Endodermal cell (in vitro differentiated cells): ENCODE measurements at regions not wholly inside any gene's neighbourhood (a gene's known extent, or its start where the extent isn't known, plus 50 kb on each side); places are given as distances from the start of the nearest gene placed in this dataset.
"Not testable (repeated sequence)": the region's sequence is repeated elsewhere in the genome, so short reads cannot be mapped to it uniquely, and the experiment has no call there.

Experiments
- DNase-seq: peaks from one replicate; pipeline ENCODE4 v3.0.0-alpha.2; 2017
- H3K27ac ChIP-seq: 2 replicates; pipeline ENCODE4 v1.5.1; 2013; ENCODE audit warnings: mild to moderate bottlenecking, low read depth, low read length, moderate library complexity
- H3K27me3 ChIP-seq: 2 replicates; pipeline ENCODE4 v1.6.1; 2013; ENCODE audit warnings: mild to moderate bottlenecking, low read length, moderate library complexity; ENCODE audit not compliant: insufficient read depth, control insufficient read depth, poor library complexity, severe bottlenecking
- H3K36me3 ChIP-seq: 2 replicates; pipeline ENCODE4 v1.7.0; 2013; ENCODE audit warnings: mild to moderate bottlenecking, low read length, moderate library complexity; ENCODE audit not compliant: control insufficient read depth, insufficient read depth
- H3K4me1 ChIP-seq: one replicate; pipeline ENCODE4 v1.7.0; 2013; ENCODE audit warnings: low read length; ENCODE audit not compliant: control insufficient read depth, insufficient read depth
- H3K4me3 ChIP-seq: 2 replicates; pipeline ENCODE4 v1.5.1; 2013; ENCODE audit warnings: mild to moderate bottlenecking, low read length, moderate library complexity
- H3K9ac ChIP-seq: 2 replicates; pipeline ENCODE4 v1.6.1; 2013; ENCODE audit warnings: mild to moderate bottlenecking, low read length, moderate library complexity; ENCODE audit not compliant: poor library complexity, severe bottlenecking; ENCODE audit errors: extremely low read depth
- H3K9me3 ChIP-seq: 2 replicates; pipeline ENCODE4 v1.6.1; 2013; ENCODE audit warnings: mild to moderate bottlenecking, low read length, moderate library complexity; ENCODE audit not compliant: control insufficient read depth
- H3K27ac Mint-ChIP-seq: 2 replicates; pipeline ENCODE4 v1.8.0; 2020; ENCODE audit warnings: mixed read lengths
- H3K27me3 Mint-ChIP-seq: 2 replicates; pipeline ENCODE4 v1.8.0; 2021; ENCODE audit warnings: mild to moderate bottlenecking, mixed read lengths; ENCODE audit not compliant: insufficient read depth
- H3K36me3 Mint-ChIP-seq: 2 replicates; pipeline ENCODE4 v1.8.0; 2020; ENCODE audit warnings: low read depth, mixed read lengths
- H3K4me1 Mint-ChIP-seq: 2 replicates; pipeline ENCODE4 v1.8.0; 2020; ENCODE audit warnings: mixed read lengths
- H3K4me3 Mint-ChIP-seq: 2 replicates; pipeline ENCODE4 v1.8.0; 2020; ENCODE audit warnings: mild to moderate bottlenecking, moderate library complexity, mixed read lengths
- H3K9me3 Mint-ChIP-seq: 2 replicates; pipeline ENCODE4 v1.8.0; 2020; ENCODE audit warnings: mild to moderate bottlenecking, mixed read lengths
- WGBS, 2 experiments: methylation state at CpG; one replicate each; pipeline versions ENCODE4 v1.1.5 to v1.1.7; 2013; ENCODE audit warnings: missing lambda C conversion rate in 2 of 2, mixed read lengths in 1 of 2; ENCODE audit not compliant: insufficient coverage in 1 of 2, insufficient read length in 1 of 2; 5-methylcytosine and 5-hydroxymethylcytosine counted together
- TF ChIP-seq, protein P1 (sequence below): fragments of 200-600 bp; sonication (generic); conservative IDR thresholded peaks from 2 replicates; pipeline ENCODE4 v1.5.0; 2021; ENCODE audit warnings: antibody characterized with exemption, mild to moderate bottlenecking

- Histone ChIP-seq H3K27me3 (no peaks in the 10 kb centered on the region), H3K36me3 (no peaks in the 10 kb centered on the region), H3K9me3 (no peaks in the 10 kb centered on the region), H3K4me1 (no peaks in the 10 kb centered on the region), H3K4me3 (no peak overlapping the region), H3K9ac (no peak overlapping the region), H3K27ac (no peak overlapping the region)
- Mint-ChIP-seq H3K27me3 (no peaks in the 10 kb centered on the region), H3K9me3 (no peaks in the 10 kb centered on the region), H3K36me3 (no peaks in the 10 kb centered on the region), H3K27ac (no peak overlapping the region), H3K4me1 (peaks cover 2% of the 10 kb centered on the region), H3K4me3 (no peak overlapping the region)
- TF ChIP-seq, protein P1, sequence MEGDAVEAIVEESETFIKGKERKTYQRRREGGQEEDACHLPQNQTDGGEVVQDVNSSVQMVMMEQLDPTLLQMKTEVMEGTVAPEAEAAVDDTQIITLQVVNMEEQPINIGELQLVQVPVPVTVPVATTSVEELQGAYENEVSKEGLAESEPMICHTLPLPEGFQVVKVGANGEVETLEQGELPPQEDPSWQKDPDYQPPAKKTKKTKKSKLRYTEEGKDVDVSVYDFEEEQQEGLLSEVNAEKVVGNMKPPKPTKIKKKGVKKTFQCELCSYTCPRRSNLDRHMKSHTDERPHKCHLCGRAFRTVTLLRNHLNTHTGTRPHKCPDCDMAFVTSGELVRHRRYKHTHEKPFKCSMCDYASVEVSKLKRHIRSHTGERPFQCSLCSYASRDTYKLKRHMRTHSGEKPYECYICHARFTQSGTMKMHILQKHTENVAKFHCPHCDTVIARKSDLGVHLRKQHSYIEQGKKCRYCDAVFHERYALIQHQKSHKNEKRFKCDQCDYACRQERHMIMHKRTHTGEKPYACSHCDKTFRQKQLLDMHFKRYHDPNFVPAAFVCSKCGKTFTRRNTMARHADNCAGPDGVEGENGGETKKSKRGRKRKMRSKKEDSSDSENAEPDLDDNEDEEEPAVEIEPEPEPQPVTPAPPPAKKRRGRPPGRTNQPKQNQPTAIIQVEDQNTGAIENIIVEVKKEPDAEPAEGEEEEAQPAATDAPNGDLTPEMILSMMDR: no peak
- DNase-seq: no peak
- WGBS, 2 experiments: 100% methylated on average over 1 of the region's 1 CpG
Measured at GRCh38 chr1:99371413-99371812, 107.1 kb downstream of the PLPPR4 start.

GRCh38 chr1:99374109-99374508, 109.8 kb downstream of the PLPPR4 start:
- no peaks in the 10 kb centered on the region for H3K27me3 Mint-ChIP-seq
- Histone ChIP-seq H3K27me3 (no peaks in the 10 kb centered on the region), H3K9ac (no peak overlapping the region), H3K27ac (no peak overlapping the region), H3K9me3 (no peaks in the 10 kb centered on the region), H3K36me3 (no peaks in the 10 kb centered on the region), H3K4me1 (no peaks in the 10 kb centered on the region), H3K4me3 (no peak overlapping the region)
- no peaks in the 10 kb centered on the region for H3K36me3 Mint-ChIP-seq
- H3K4me3 Mint-ChIP-seq: no peak overlapping the region
- no peak for DNase-seq
- no peaks in the 10 kb centered on the region for H3K4me1 Mint-ChIP-seq
- H3K27ac Mint-ChIP-seq: no peak overlapping the region
- WGBS, 2 experiments: 93 to 94% methylated on average over 7 to 9 of the region's 9 CpGs
- TF ChIP-seq, protein P1: no peak
- no peaks in the 10 kb centered on the region for H3K9me3 Mint-ChIP-seq

GRCh38 chr1:99374693-99375092, 110.4 kb downstream of the PLPPR4 start:
- not testable (repeated sequence) for H3K27me3 Mint-ChIP-seq, H3K9me3 Mint-ChIP-seq, H3K4me3 ChIP-seq, H3K4me1 ChIP-seq, H3K27ac Mint-ChIP-seq, H3K4me3 Mint-ChIP-seq, H3K36me3 Mint-ChIP-seq, H3K36me3 ChIP-seq, H3K4me1 Mint-ChIP-seq, H3K27me3 ChIP-seq, H3K9me3 ChIP-seq, H3K9ac ChIP-seq, DNase-seq, H3K27ac ChIP-seq

- H3K36me3 Mint-ChIP-seq: no peaks in the 10 kb centered on the region
- H3K27ac ChIP-seq: no peak overlapping the region
- no peaks in the 10 kb centered on the region for H3K9me3 ChIP-seq
- H3K27me3 Mint-ChIP-seq: no peaks in the 10 kb centered on the region
- WGBS, 2 experiments: 88 to 90% methylated on average over 3 to 4 of the region's 4 CpGs
- no peaks in the 10 kb centered on the region for H3K4me1 ChIP-seq
- H3K9ac ChIP-seq: no peak overlapping the region
- DNase-seq: no peak
- H3K4me3 ChIP-seq: no peak overlapping the region
- no peaks in the 10 kb centered on the region for H3K4me1 Mint-ChIP-seq
- no peaks in the 10 kb centered on the region for H3K27me3 ChIP-seq
- H3K36me3 ChIP-seq: no peaks in the 10 kb centered on the region
- no peak overlapping the region for H3K4me3 Mint-ChIP-seq
- H3K9me3 Mint-ChIP-seq: no peaks in the 10 kb centered on the region
- TF ChIP-seq, protein P1: no peak
- H3K27ac Mint-ChIP-seq: no peak overlapping the region
Measured at GRCh38 chr1:99384021-99384420, 119.7 kb downstream of the PLPPR4 start.
